H54 (cell line): ENCODE measurements at regions not wholly inside any gene's neighbourhood (a gene's known extent, or its start where the extent isn't known, plus 50 kb on each side); places are given as distances from the start of the nearest gene placed in this dataset.

Source experiments
- DNase-seq: peaks from one replicate; pipeline ENCODE4 v3.0.0; 2011; ENCODE audit warnings: low spot score, mixed read lengths; ENCODE audit not compliant: insufficient read length
- FAIRE-seq: peaks from 3 replicates; lab custom pipeline; 2011; peaks lifted over from hg19 to GRCh38; lab: Jason Lieb, UNC
- POLR2A ChIP-seq: IDR thresholded peaks from 2 replicates; pipeline ENCODE4 v1.6.1; 2011; ENCODE audit warnings: low read depth, mild to moderate bottlenecking, low read length

GRCh38 chr3:152718810-152719209, 116.1 kb upstream of the P2RY1 start:
- no peak for FAIRE-seq
- no peak for TF ChIP-seq POLR2A
- no peak for DNase-seq

- no peak for DNase-seq
Observed at GRCh38 chr3:152719264-152719663, 115.7 kb upstream of the P2RY1 start.

GRCh38 chr3:152720951-152721718, 113.8 kb upstream of the P2RY1 start:
- FAIRE-seq (no peak), DNase-seq (no peak)
- TF ChIP-seq POLR2A: no peak

More at GRCh38 chr3:152719264-152719663, 115.7 kb upstream of the P2RY1 start:
- TF ChIP-seq POLR2A: no peak
- FAIRE-seq: peak; percentile 87

GRCh38 chr3:152724270-152724669, 110.7 kb upstream of the P2RY1 start:
- DNase-seq (no peak), FAIRE-seq (no peak)
- TF ChIP-seq POLR2A: no peak

GRCh38 chr3:152728231-152728980, 106.5 kb upstream of the P2RY1 start:
- FAIRE-seq (no peak), DNase-seq (no peak)
- TF ChIP-seq POLR2A: no peak

GRCh38 chr3:152729906-152730305, 105.0 kb upstream of the P2RY1 start:
- TF ChIP-seq POLR2A: no peak
- FAIRE-seq (no peak), DNase-seq (no peak)

GRCh38 chr3:152731511-152731910, 103.4 kb upstream of the P2RY1 start:
- FAIRE-seq (no peak), DNase-seq (no peak)
- TF ChIP-seq POLR2A: no peak

GRCh38 chr3:152733584-152734119, 101.3 kb upstream of the P2RY1 start:
- no peak for TF ChIP-seq POLR2A
- no peak for DNase-seq
- no peak for FAIRE-seq

- DNase-seq (peak; percentile 9), FAIRE-seq (peak; percentile 95)
- TF ChIP-seq POLR2A: no peak
Observed at GRCh38 chr3:152737021-152737908, 97.7 kb upstream of the P2RY1 start.

GRCh38 chr3:152738656-152739055, 96.3 kb upstream of the P2RY1 start:
- no peak for TF ChIP-seq POLR2A
- FAIRE-seq: peak; percentile 50
- DNase-seq: no peak

- no peak for DNase-seq
- TF ChIP-seq POLR2A: no peak
- FAIRE-seq: no peak
Observed at GRCh38 chr3:152742368-152743347, 92.3 kb upstream of the P2RY1 start.

- TF ChIP-seq POLR2A: no peak
- FAIRE-seq (no peak), DNase-seq (no peak)
Observed at GRCh38 chr3:152745646-152746045, 89.3 kb upstream of the P2RY1 start.
